H1 (cell line): ENCODE measurements at regions not wholly inside any gene's neighbourhood (a gene's known extent, or its start where the extent isn't known, plus 50 kb on each side); places are given as distances from the start of the nearest gene placed in this dataset.

ENCODE experiments used
- CTCF ChIA-PET: fragments of 300-600 bp; sonication (Branson Sonifier 250); formaldehyde crosslinking; loops from one replicate; lab custom pipeline; 2021; ENCODE audit not compliant: partially characterized antibody; lab: Charles Lee
- POLR2A ChIA-PET: fragments of 300-600 bp; sonication (Branson Sonifier 250); formaldehyde crosslinking; loops from one replicate; lab custom pipeline; 2021; ENCODE audit warnings: inconsistent platforms; ENCODE audit not compliant: partially characterized antibody; lab: Charles Lee
- DNase-seq, 2 experiments: peaks; one replicate each; pipeline versions ENCODE4 v3.0.0 to v3.0.0-alpha.2; 2010 to 2022; ENCODE audit warnings: low spot score in 2 of 2, low read depth in 1 of 2, mixed read lengths in 1 of 2
- FAIRE-seq: peaks from 2 replicates; lab custom pipeline; 2011; peaks lifted over from hg19 to GRCh38; lab: Jason Lieb, UNC
- H2AFZ ChIP-seq: 2 replicates; pipeline ENCODE4 v1.8.1; 2012; ENCODE audit warnings: low read length, inconsistent platforms
- H2AK5ac ChIP-seq: 2 replicates; pipeline ENCODE4 v1.6.1; 2013; ENCODE audit warnings: low read depth, low read length
- H2BK120ac ChIP-seq: replicated peaks from 2 replicates; pipeline ENCODE3; 2013; ENCODE audit warnings: low read depth, low read length, inconsistent platforms
- H2BK12ac ChIP-seq: 2 replicates; pipeline ENCODE4 v1.6.1; 2013; ENCODE audit warnings: low read depth, low read length
- H2BK15ac ChIP-seq: 2 replicates; pipeline ENCODE4 v1.6.1; 2013; ENCODE audit warnings: low read length
- H2BK20ac ChIP-seq: 2 replicates; pipeline ENCODE4 v1.6.1; 2013; ENCODE audit warnings: low read length
- H2BK5ac ChIP-seq: 2 replicates; pipeline ENCODE4 v1.6.1; 2013; ENCODE audit warnings: low read depth, low read length
- H3K14ac ChIP-seq: 2 replicates; pipeline ENCODE4 v1.6.1; 2013; ENCODE audit warnings: inconsistent platforms; ENCODE audit not compliant: insufficient read length
- H3K18ac ChIP-seq: 2 replicates; pipeline ENCODE4 v1.6.1; 2013; ENCODE audit warnings: low read length; ENCODE audit errors: extremely low read depth
- H3K23ac ChIP-seq: 2 replicates; pipeline ENCODE4 v1.6.1; 2013; ENCODE audit warnings: inconsistent platforms; ENCODE audit not compliant: insufficient read length
- H3K23me2 ChIP-seq: 2 replicates; pipeline ENCODE4 v1.6.1; 2013; ENCODE audit warnings: low read depth, low read length
- H3K27ac ChIP-seq: 2 replicates; pipeline ENCODE4 v1.6.1; 2011; ENCODE audit warnings: low read depth, low read length, inconsistent platforms
- H3K27me3 ChIP-seq, 4 experiments: replicated peaks in 1 of 4; 1 replicate in 1 of 4; 2 replicates in 3 of 4; pipeline versions ENCODE4 v1.6.1 to v1.8.1; 2011 to 2013; ENCODE audit warnings: low read length in 3 of 4, mild to moderate bottlenecking in 3 of 4, inconsistent platforms in 2 of 4, mixed read lengths in 2 of 4, moderate library complexity in 1 of 4; ENCODE audit not compliant: control insufficient read depth in 3 of 4, insufficient read depth in 3 of 4; ENCODE audit errors: extremely low read depth in 1 of 4
- H3K36me3 ChIP-seq, 4 experiments: 2 replicates each; pipeline versions ENCODE4 v1.6.1 to v1.8.1; 2011 to 2013; ENCODE audit warnings: mild to moderate bottlenecking in 4 of 4, low read length in 3 of 4, moderate library complexity in 2 of 4, control low read depth in 1 of 4, inconsistent platforms in 1 of 4; ENCODE audit not compliant: insufficient read depth in 4 of 4, control insufficient read depth in 2 of 4
- H3K4ac ChIP-seq: replicated peaks from 2 replicates; pipeline ENCODE3; 2013; ENCODE audit warnings: low read length, low read depth, mixed read lengths, inconsistent platforms; ENCODE audit not compliant: insufficient read length
- H3K4me1 ChIP-seq, 4 experiments: replicated peaks in 1 of 4; 1 replicate in 1 of 4; 2 replicates in 3 of 4; pipeline versions ENCODE4 v1.6.1 to v1.8.1; 2011 to 2013; ENCODE audit warnings: low read length in 3 of 4, inconsistent platforms in 2 of 4, mixed read lengths in 1 of 4; ENCODE audit not compliant: insufficient read depth in 4 of 4, control insufficient read depth in 3 of 4
- H3K4me2 ChIP-seq, 2 experiments: 2 replicates each; pipeline versions ENCODE4 v1.6.1 to v1.8.1; 2011 to 2013; ENCODE audit warnings: low read depth in 2 of 2, low read length in 2 of 2, control low read depth in 1 of 2, inconsistent platforms in 1 of 2, mild to moderate bottlenecking in 1 of 2; ENCODE audit not compliant: insufficient read depth in 1 of 2
- H3K4me3 ChIP-seq, 4 experiments: fragments of 200-600, 300-600 bp in 1 of 4; sonication (generic), shearing (Covaris generic), sonication (Bioruptor Twin) in 1 of 4; 2 replicates each; pipeline versions ENCODE4 v1.5.1 to v1.8.1; 2011 to 2016; ENCODE audit warnings: low read length in 4 of 4, low read depth in 3 of 4, control low read depth in 2 of 4, inconsistent platforms in 2 of 4, mild to moderate bottlenecking in 2 of 4, mixed read lengths in 1 of 4, moderate library complexity in 1 of 4; ENCODE audit not compliant: insufficient read depth in 2 of 4; ENCODE audit errors: extremely low read depth in 1 of 4
- H3K56ac ChIP-seq: replicated peaks from 2 replicates; pipeline ENCODE3; 2013; ENCODE audit warnings: low read depth, mild to moderate bottlenecking, mixed read lengths, low read length, inconsistent platforms; ENCODE audit not compliant: insufficient read length
- H3K79me1 ChIP-seq: 2 replicates; pipeline ENCODE4 v1.6.1; 2013; ENCODE audit warnings: low read depth, low read length, control low read depth
- H3K79me2 ChIP-seq, 2 experiments: 2 replicates each; pipeline versions ENCODE4 v1.6.1 to v1.8.1; 2012 to 2013; ENCODE audit warnings: low read length in 2 of 2, mild to moderate bottlenecking in 2 of 2, inconsistent platforms in 1 of 2; ENCODE audit not compliant: insufficient read depth in 2 of 2, control insufficient read depth in 1 of 2
- H3K9ac ChIP-seq, 4 experiments: replicated peaks in 1 of 4; 1 replicate in 1 of 4; 2 replicates in 3 of 4; pipeline versions ENCODE4 v1.6.1 to v1.8.1; 2011 to 2013; ENCODE audit warnings: low read depth in 3 of 4, low read length in 3 of 4, control low read depth in 2 of 4, mild to moderate bottlenecking in 2 of 4, moderate library complexity in 2 of 4, inconsistent platforms in 1 of 4; ENCODE audit errors: extremely low read depth in 1 of 4
- H3K9me3 ChIP-seq, 2 experiments: 2 replicates each; pipeline versions ENCODE4 v1.6.1 to v1.8.1; 2012 to 2013; ENCODE audit warnings: mild to moderate bottlenecking in 2 of 2, moderate library complexity in 2 of 2, control low read depth in 1 of 2, inconsistent platforms in 1 of 2, low read depth in 1 of 2, low read length in 1 of 2, mixed read lengths in 1 of 2; ENCODE audit not compliant: insufficient read depth in 2 of 2
- H4K20me1 ChIP-seq, 2 experiments: replicated peaks in 1 of 2; 2 replicates each; pipeline versions ENCODE3 to v1.8.1; 2011 to 2013; ENCODE audit warnings: inconsistent platforms in 2 of 2, low read length in 2 of 2, mild to moderate bottlenecking in 1 of 2; ENCODE audit not compliant: insufficient read depth in 2 of 2, control insufficient read depth in 1 of 2
- H4K5ac ChIP-seq: 2 replicates; pipeline ENCODE4 v1.6.1; 2013; ENCODE audit warnings: low read length, low read depth, mixed read lengths, inconsistent platforms; ENCODE audit not compliant: insufficient read length
- H4K8ac ChIP-seq: 2 replicates; pipeline ENCODE4 v1.8.0; 2013; ENCODE audit warnings: mild to moderate bottlenecking, moderate library complexity, low read length, inconsistent platforms; ENCODE audit not compliant: insufficient read depth; ENCODE audit errors: extremely low read depth
- H4K91ac ChIP-seq: replicated peaks from 2 replicates; pipeline ENCODE3; 2013; ENCODE audit warnings: low read length, mixed read lengths, inconsistent platforms; ENCODE audit not compliant: insufficient read length
- ASH2L ChIP-seq: fragments of 200-600, 300-600 bp; sonication (generic); IDR thresholded peaks from one replicate; pipeline ENCODE4 v1.7.1; 2017; ENCODE audit warnings: low read length
- EZH2 ChIP-seq: fragments of 200-600 bp; sonication (generic); IDR thresholded peaks from 2 replicates; pipeline ENCODE4 v1.7.1; 2012; ENCODE audit warnings: low read depth, mild to moderate bottlenecking, moderate library complexity, low read length, inconsistent platforms; ENCODE audit not compliant: severe bottlenecking
- JUN ChIP-seq: IDR thresholded peaks from 2 replicates; pipeline ENCODE4 v1.6.1; 2011; ENCODE audit warnings: low read depth, mild to moderate bottlenecking, improper control_type of control experiment, low read length
- NANOG ChIP-seq: IDR thresholded peaks from 2 replicates; pipeline ENCODE4 v1.6.1; 2011; ENCODE audit warnings: low read length, low read depth, mild to moderate bottlenecking, inconsistent platforms; ENCODE audit not compliant: insufficient read depth, poor library complexity, severe bottlenecking
- RXRA ChIP-seq: IDR thresholded peaks from 2 replicates; pipeline ENCODE4 v1.6.1; 2011; ENCODE audit warnings: low read depth, mild to moderate bottlenecking, low read length, moderate library complexity; ENCODE audit not compliant: insufficient read depth
- WGBS, 2 experiments: shearing (Covaris generic) in 1 of 2; methylation state at CpG; one replicate each; pipeline versions ENCODE4 v1.1.6 to v1.1.7; 2013 to 2015; ENCODE audit warnings: low lambda C conversion rate in 2 of 2, mixed read lengths in 2 of 2, inconsistent platforms in 1 of 2, low coverage in 1 of 2, missing lambda C conversion rate in 1 of 2; ENCODE audit not compliant: insufficient replicate concordance in 2 of 2, insufficient coverage in 1 of 2, insufficient read length in 1 of 2; ENCODE audit errors: extremely low coverage in 1 of 2, missing lambda C conversion rate in 1 of 2; 5-methylcytosine and 5-hydroxymethylcytosine counted together

GRCh38 chr4:145299380-145300076 lies 119.1 kb upstream of the OTUD4 start:
- DNase-seq: no peak
- H2BK5ac ChIP-seq: no peak overlapping the region
- H4K20me1 ChIP-seq: no peaks in the 10 kb centered on the region
- 85% methylated on average over 5 of the region's 5 CpGs; no CpG with 5 or more reads in 1 of the 2 experiments for WGBS, 2 experiments
- H3K9ac ChIP-seq: no peak overlapping the region
- ChIA-PET CTCF (no interaction called here), POLR2A (no interaction called here)
- no peak overlapping the region for H2BK12ac ChIP-seq
- H3K14ac ChIP-seq: no peak overlapping the region
- no peak overlapping the region for H3K4me3 ChIP-seq
- H2AFZ ChIP-seq: no peak overlapping the region
- no peaks in the 10 kb centered on the region for H3K23me2 ChIP-seq
- no peaks in the 10 kb centered on the region for H3K9me3 ChIP-seq
- H2BK15ac ChIP-seq: no peak overlapping the region
- H4K8ac ChIP-seq: no peak overlapping the region
- H3K79me2 ChIP-seq: no peaks in the 10 kb centered on the region
- no peak overlapping the region for H3K18ac ChIP-seq
- no peak overlapping the region for H2AK5ac ChIP-seq
- H3K56ac ChIP-seq: no peak overlapping the region
- no peak overlapping the region for H3K4me2 ChIP-seq
- no peak overlapping the region for H2BK120ac ChIP-seq
- no peaks in the 10 kb centered on the region for H3K79me1 ChIP-seq
- no peak overlapping the region for H3K23ac ChIP-seq
- no peak for FAIRE-seq
- H4K5ac ChIP-seq: no peak overlapping the region
- no peaks in the 10 kb centered on the region for H3K4me1 ChIP-seq
- peaks cover 0 to 1% (median 0%) of the 10 kb centered on the region in 4 experiments; a peak in 1 of 7 replicates for H3K27me3 ChIP-seq
- H4K91ac ChIP-seq: no peak overlapping the region
- H3K27ac ChIP-seq: no peak overlapping the region
- H2BK20ac ChIP-seq: no peak overlapping the region
- no peak overlapping the region for H3K4ac ChIP-seq
- H3K36me3 ChIP-seq: no peaks in the 10 kb centered on the region
- TF ChIP-seq ASH2L: no peak
- TF ChIP-seq EZH2: no peak
- no peak for TF ChIP-seq NANOG
- no peak for TF ChIP-seq RXRA
- no peak for TF ChIP-seq JUN
